ENCODE measurements at regions not wholly inside any gene's neighbourhood (a gene's known extent, or its start where the extent isn't known, plus 50 kb on each side); places are given as distances from the start of the nearest gene placed in this dataset.

- in situ Hi-C loops (cut with HindIII; ENCODE audit: low pct_unique_long_range_greater_than_20kb, low sequenced_read_pairs), result no loop called here
These were observed 821.3 kb downstream of the USP25 start for GRCh38 chr21:16550917-16551741.

GRCh38 chr21:16552880-16553279, 823.1 kb downstream of the USP25 start:
- in situ Hi-C loops (cut with HindIII; ENCODE audit: low pct_unique_long_range_greater_than_20kb, low sequenced_read_pairs), result no loop called here
- DNase-seq (ENCODE audit: low read depth), result no peak

More at GRCh38 chr21:16550917-16551741, 821.3 kb downstream of the USP25 start:
- DNase-seq (ENCODE audit: low read depth), result no peak

GRCh38 chr21:16554503-16554902, 824.7 kb downstream of the USP25 start:
- DNase-seq (ENCODE audit: low read depth), result no peak
- in situ Hi-C loops (cut with HindIII; ENCODE audit: low pct_unique_long_range_greater_than_20kb, low sequenced_read_pairs), result no loop called here

GRCh38 chr21:16563116-16563515, 833.3 kb downstream of the USP25 start:
- in situ Hi-C loops (cut with HindIII; ENCODE audit: low pct_unique_long_range_greater_than_20kb, low sequenced_read_pairs), result no loop called here
- DNase-seq (ENCODE audit: low read depth), result peak; percentile 41

GRCh38 chr21:16563795-16564194, 834.0 kb downstream of the USP25 start:
- DNase-seq (ENCODE audit: low read depth), result peak; percentile 92
- in situ Hi-C loops (cut with HindIII; ENCODE audit: low pct_unique_long_range_greater_than_20kb, low sequenced_read_pairs), result no loop called here

- in situ Hi-C loops (cut with HindIII; ENCODE audit: low pct_unique_long_range_greater_than_20kb, low sequenced_read_pairs), result no loop called here
- DNase-seq (ENCODE audit: low read depth), result no peak
These were observed 838.5 kb downstream of the USP25 start for GRCh38 chr21:16568244-16568643.

GRCh38 chr21:16568661-16569060, 838.9 kb downstream of the USP25 start:
- in situ Hi-C loops (cut with HindIII; ENCODE audit: low pct_unique_long_range_greater_than_20kb, low sequenced_read_pairs), result no loop called here

GRCh38 chr21:16569679-16570078, 839.9 kb downstream of the USP25 start:
- DNase-seq (ENCODE audit: low read depth), result no peak
- in situ Hi-C loops (cut with HindIII; ENCODE audit: low pct_unique_long_range_greater_than_20kb, low sequenced_read_pairs), result no loop called here

More at GRCh38 chr21:16568661-16569060, 838.9 kb downstream of the USP25 start:
- DNase-seq (ENCODE audit: low read depth), result no peak

- in situ Hi-C loops (cut with HindIII; ENCODE audit: low pct_unique_long_range_greater_than_20kb, low sequenced_read_pairs), result no loop called here
- no peak for DNase-seq (ENCODE audit: low read depth)
These were observed 840.4 kb downstream of the USP25 start for GRCh38 chr21:16570171-16570570.

GRCh38 chr21:16570856-16571255, 841.1 kb downstream of the USP25 start:
- no peak for DNase-seq (ENCODE audit: low read depth)
- in situ Hi-C loops (cut with HindIII; ENCODE audit: low pct_unique_long_range_greater_than_20kb, low sequenced_read_pairs), result no loop called here

- no peak for DNase-seq (ENCODE audit: low read depth)
- in situ Hi-C loops (cut with HindIII; ENCODE audit: low pct_unique_long_range_greater_than_20kb, low sequenced_read_pairs), result no loop called here
These were observed 841.8 kb downstream of the USP25 start for GRCh38 chr21:16571594-16571993.

GRCh38 chr21:16572032-16572431, 842.2 kb downstream of the USP25 start:
- in situ Hi-C loops (cut with HindIII; ENCODE audit: low pct_unique_long_range_greater_than_20kb, low sequenced_read_pairs), result no loop called here
- no peak for DNase-seq (ENCODE audit: low read depth)

GRCh38 chr21:16573578-16573977, 843.8 kb downstream of the USP25 start:
- no peak for DNase-seq (ENCODE audit: low read depth)
- in situ Hi-C loops (cut with HindIII; ENCODE audit: low pct_unique_long_range_greater_than_20kb, low sequenced_read_pairs), result no loop called here

- no peak for DNase-seq (ENCODE audit: low read depth)
- in situ Hi-C loops (cut with HindIII; ENCODE audit: low pct_unique_long_range_greater_than_20kb, low sequenced_read_pairs), result no loop called here
These were observed 848.2 kb downstream of the USP25 start for GRCh38 chr21:16577975-16578374.

- in situ Hi-C loops (cut with HindIII; ENCODE audit: low pct_unique_long_range_greater_than_20kb, low sequenced_read_pairs), result no loop called here
These were observed 849.1 kb downstream of the USP25 start for GRCh38 chr21:16578912-16579311.

GRCh38 chr21:16579538-16579937, 849.8 kb downstream of the USP25 start:
- in situ Hi-C loops (cut with HindIII; ENCODE audit: low pct_unique_long_range_greater_than_20kb, low sequenced_read_pairs), result no loop called here
- DNase-seq (ENCODE audit: low read depth), result no peak

More at GRCh38 chr21:16578912-16579311, 849.1 kb downstream of the USP25 start:
- DNase-seq (ENCODE audit: low read depth), result no peak

GRCh38 chr21:16580661-16581060, 850.9 kb downstream of the USP25 start:
- no peak for DNase-seq (ENCODE audit: low read depth)
- in situ Hi-C loops (cut with HindIII; ENCODE audit: low pct_unique_long_range_greater_than_20kb, low sequenced_read_pairs), result no loop called here

GRCh38 chr21:16583556-16583955, 853.8 kb downstream of the USP25 start:
- in situ Hi-C loops (cut with HindIII; ENCODE audit: low pct_unique_long_range_greater_than_20kb, low sequenced_read_pairs), result no loop called here

GRCh38 chr21:16584756-16585155, 855.0 kb downstream of the USP25 start:
- DNase-seq (ENCODE audit: low read depth), result no peak

More at GRCh38 chr21:16583556-16583955, 853.8 kb downstream of the USP25 start:
- no peak for DNase-seq (ENCODE audit: low read depth)

GRCh38 chr21:16585896-16586295, 856.1 kb downstream of the USP25 start:
- no peak for DNase-seq (ENCODE audit: low read depth)
- in situ Hi-C loops (cut with HindIII; ENCODE audit: low pct_unique_long_range_greater_than_20kb, low sequenced_read_pairs), result no loop called here

More at GRCh38 chr21:16584756-16585155, 855.0 kb downstream of the USP25 start:
- in situ Hi-C loops (cut with HindIII; ENCODE audit: low pct_unique_long_range_greater_than_20kb, low sequenced_read_pairs), result no loop called here
